Heart right ventricle (tissue), 16 donors: ENCODE measurements at regions not wholly inside any gene's neighbourhood (a gene's known extent, or its start where the extent isn't known, plus 50 kb on each side); places are given as distances from the start of the nearest gene placed in this dataset.

Experiments used
- ATAC-seq, 8 donors: fragments of 200-7000 bp; cut with Tn5 transposase; one replicate each; pipeline ENCODE4 v1.9.1; 2020; ENCODE audit warnings: mild to moderate bottlenecking in 8 of 8, moderate library complexity in 8 of 8, moderate number of reproducible peaks in 1 of 8
- DNase-seq, 2 donors: peaks; one replicate each; pipeline ENCODE4 v3.0.0-alpha.2; 2020
- H3K27ac ChIP-seq, 10 donors: fragments of 200-600 bp; sonication (generic) in 2 of 10; one replicate each; pipeline versions ENCODE4 v1.5.0 to v1.8.0; 2020 to 2022; ENCODE audit warnings: mild to moderate bottlenecking in 3 of 10
- H3K27me3 ChIP-seq, 7 donors: fragments of 200-600 bp; one replicate each; pipeline ENCODE4 v1.8.0; 2021 to 2022; ENCODE audit warnings: mild to moderate bottlenecking in 2 of 7
- H3K36me3 ChIP-seq, 9 donors: fragments of 200-600 bp; sonication (generic) in 1 of 9; one replicate each; pipeline versions ENCODE4 v1.5.0 to v1.8.0; 2020 to 2022; ENCODE audit warnings: mild to moderate bottlenecking in 2 of 9
- H3K4me1 ChIP-seq, 9 donors: fragments of 200-600 bp; sonication (generic) in 1 of 9; one replicate each; pipeline versions ENCODE4 v1.5.0 to v1.8.0; 2020 to 2022; ENCODE audit warnings: mild to moderate bottlenecking in 4 of 9
- H3K4me3 ChIP-seq, 10 donors: fragments of 200-600 bp; sonication (generic) in 2 of 10; one replicate each; pipeline versions ENCODE4 v1.5.0 to v1.8.0; 2020 to 2022; ENCODE audit warnings: mild to moderate bottlenecking in 7 of 10, moderate library complexity in 2 of 10
- H3K9me3 ChIP-seq, 11 donors: fragments of 200-600 bp in 10 of 11; sonication (generic) in 2 of 11; one replicate each; pipeline versions ENCODE4 v1.5.0 to v1.8.0; 2013 to 2022; ENCODE audit warnings: mild to moderate bottlenecking in 2 of 11, control low read depth in 1 of 11, moderate library complexity in 1 of 11
- WGBS, 2 donors: extraction: QIAGEN DNeasy Blood & Tissue Kit; methylation state at CpG; one replicate each; pipeline ENCODE4 v1.1.7; 2013; ENCODE audit warnings: inconsistent platforms in 1 of 2; 5-methylcytosine and 5-hydroxymethylcytosine counted together
- intact Hi-C, 10 donors: fragments of 100-400 bp; cut with DNase I; formaldehyde crosslinking; loops; one replicate each; pipeline versions ENCODE4 v1.11.1 to v1.14.2; 2022
- TF ChIP-seq, protein P1 (sequence below), 9 donors: fragments of 200-600 bp; sonication (generic) in 2 of 9; IDR thresholded peaks; one replicate each; pipeline versions ENCODE4 v1.5.0 to v1.8.0; 2021 to 2022; ENCODE audit warnings: antibody characterized with exemption in 9 of 9, mild to moderate bottlenecking in 5 of 9, moderate library complexity in 1 of 9
- donor health status: Arrhythmogenic right ventricular cardiomyopathy.
- donor health status: ischemic (EF 13 %, LVEDD 7.1; RV severe dilation, severe dysfunction).
- donor health status: healthy with polysubstance abuse.
- donor health status: DM: no; HTN: yes; CAD: no.
- donor health status: DM: no; HTN: no; CAD: no.
- donor health status: ischemic (EF 25% LVEDD 6.9; RV normal size, moderate dysfunction).
- donor health status: ischemic (EF 25% LVEDD 5.7; RV mildly dilated, moderate dysfunction).
- donor health status: healthy.
- donor health status: DM: yes; HTN: yes; CAD: no.
- donor health status: Ischemic cardiomyopathy.
- donor health status: ischemic (EF 35%, LVEDD 5.7; RV mildly dilated, moderate dysfunction).
- donor health status: nonischemic (EF 11% LVEDD 7.7; RV severe dilation, severe dysfunction).
- donor health status: DM: yes; HTN: yes; CAD: no.
- donor health status: PGD.
- donor health status: ischemic (EF 29% LVEDD 5.4; RV normal size, mild dysfunction).
- donor health status: nonischemic (EF 23%, LVEDD 6.1; RV moderate dilation, normal function).

DNA sequence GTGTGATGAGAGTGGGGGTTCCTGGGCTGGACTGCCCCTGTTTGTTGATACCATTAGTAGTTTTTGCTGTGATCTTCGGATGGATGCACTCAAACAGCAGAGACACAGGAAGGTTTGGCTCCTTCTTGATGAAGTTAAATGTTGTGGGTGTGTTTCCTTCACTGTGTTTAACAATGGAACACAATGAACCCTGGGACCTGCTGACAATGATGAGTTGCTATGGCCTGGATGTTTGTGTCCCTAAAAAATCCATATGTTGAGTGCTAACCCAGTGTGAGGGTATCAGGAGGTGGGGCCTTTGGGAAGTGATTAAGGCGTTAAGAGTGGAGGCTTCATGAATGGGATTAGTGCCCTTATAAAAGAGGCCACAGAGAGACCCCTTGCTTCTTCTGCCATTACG, 237.4 kb upstream of the HS6ST1 start:
- Histone ChIP-seq H3K27ac (no peak overlapping the region), H3K27me3 (no peaks in the 10 kb centered on the region), H3K4me3 (no peak overlapping the region), H3K36me3 (no peaks in the 10 kb centered on the region), H3K4me1 (peaks cover 0 to 11% (median 0%) of the 10 kb centered on the region in 9 donors), H3K9me3 (no peaks in the 10 kb centered on the region)
- TF ChIP-seq, protein P1, sequence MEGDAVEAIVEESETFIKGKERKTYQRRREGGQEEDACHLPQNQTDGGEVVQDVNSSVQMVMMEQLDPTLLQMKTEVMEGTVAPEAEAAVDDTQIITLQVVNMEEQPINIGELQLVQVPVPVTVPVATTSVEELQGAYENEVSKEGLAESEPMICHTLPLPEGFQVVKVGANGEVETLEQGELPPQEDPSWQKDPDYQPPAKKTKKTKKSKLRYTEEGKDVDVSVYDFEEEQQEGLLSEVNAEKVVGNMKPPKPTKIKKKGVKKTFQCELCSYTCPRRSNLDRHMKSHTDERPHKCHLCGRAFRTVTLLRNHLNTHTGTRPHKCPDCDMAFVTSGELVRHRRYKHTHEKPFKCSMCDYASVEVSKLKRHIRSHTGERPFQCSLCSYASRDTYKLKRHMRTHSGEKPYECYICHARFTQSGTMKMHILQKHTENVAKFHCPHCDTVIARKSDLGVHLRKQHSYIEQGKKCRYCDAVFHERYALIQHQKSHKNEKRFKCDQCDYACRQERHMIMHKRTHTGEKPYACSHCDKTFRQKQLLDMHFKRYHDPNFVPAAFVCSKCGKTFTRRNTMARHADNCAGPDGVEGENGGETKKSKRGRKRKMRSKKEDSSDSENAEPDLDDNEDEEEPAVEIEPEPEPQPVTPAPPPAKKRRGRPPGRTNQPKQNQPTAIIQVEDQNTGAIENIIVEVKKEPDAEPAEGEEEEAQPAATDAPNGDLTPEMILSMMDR (IDR thresholded peaks at IDR 0.05), result no peak
- DNase-seq (no peak), ATAC-seq (no peak)
- 93 to 95% methylated on average over 3 of the region's 3 CpGs for WGBS, 2 donors
- intact Hi-C loops, result loop anchor here in 1 of 10 donors (10.0 kb wide), 1 partner anchor 231 kb away; no protein-coding TSS in a partner anchor

DNA sequence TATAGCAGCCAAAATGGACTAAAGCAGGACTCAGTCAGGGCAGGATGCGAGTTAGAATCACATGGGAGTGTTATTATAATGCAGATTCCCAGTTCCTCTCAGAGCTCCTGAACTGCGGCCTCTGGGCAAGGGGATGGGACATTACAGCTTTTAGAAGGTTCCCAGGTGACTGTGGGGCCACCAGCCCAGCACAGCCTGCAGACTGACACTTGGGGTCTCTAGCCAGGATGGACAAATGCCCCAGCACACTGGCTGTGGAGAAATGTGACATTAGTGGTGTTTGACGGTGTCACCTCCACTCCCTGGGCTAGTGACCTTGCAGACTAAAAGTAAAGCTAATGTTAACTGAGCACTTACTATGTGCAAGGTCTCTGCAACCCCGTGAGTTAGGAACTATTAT, 238.0 kb upstream of the HS6ST1 start:
- peaks cover 0 to 11% (median 0%) of the 10 kb centered on the region in 9 donors for H3K4me1 ChIP-seq
- TF ChIP-seq, protein P1 (IDR thresholded peaks at IDR 0.05), result no peak
- no peaks in the 10 kb centered on the region for H3K27me3 ChIP-seq
- H3K9me3 ChIP-seq, result no peaks in the 10 kb centered on the region
- ATAC-seq (no peak), DNase-seq (no peak)
- intact Hi-C loops, result loop anchor here in 1 of 10 donors (10.0 kb wide), 1 partner anchor 232 kb away; no protein-coding TSS in a partner anchor
- no peak overlapping the region for H3K4me3 ChIP-seq
- WGBS, 2 donors, result 93 to 96% methylated on average over 4 of the region's 4 CpGs
- no peaks in the 10 kb centered on the region for H3K36me3 ChIP-seq
- H3K27ac ChIP-seq, result no peak overlapping the region

DNA sequence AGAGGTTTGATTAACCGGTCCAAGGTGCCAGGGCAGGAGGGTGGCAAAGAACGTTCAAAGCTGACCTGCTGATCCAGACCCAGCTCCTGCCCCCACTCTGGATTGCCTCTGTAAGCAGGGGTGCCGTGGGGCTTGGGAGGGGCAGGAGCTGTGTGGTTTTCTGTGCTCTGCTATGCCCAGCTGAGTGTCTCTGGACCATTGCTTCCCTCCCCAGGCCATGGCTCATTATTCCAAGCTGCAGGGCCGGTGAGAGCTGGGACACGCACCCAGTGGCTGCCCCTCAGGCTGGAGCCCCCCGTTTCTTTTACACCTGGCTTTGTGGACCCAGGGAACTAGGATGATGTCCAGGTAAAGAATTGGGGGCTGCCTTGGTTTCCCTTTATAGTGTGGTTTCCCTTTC, 238.4 kb upstream of the HS6ST1 start:
- Histone ChIP-seq H3K4me1 (peaks cover 0 to 10% (median 0%) of the 10 kb centered on the region in 9 donors), H3K36me3 (no peaks in the 10 kb centered on the region), H3K9me3 (no peaks in the 10 kb centered on the region), H3K27me3 (no peaks in the 10 kb centered on the region), H3K4me3 (no peak overlapping the region), H3K27ac (peak overlapping the region in 1 of 10 donors; percentile 47)
- WGBS, 2 donors, result 84 to 95% methylated on average over 6 of the region's 6 CpGs
- intact Hi-C loops, result loop anchor here in 1 of 10 donors (10.0 kb wide), 1 partner anchor 232 kb away; no protein-coding TSS in a partner anchor
- no peak for ATAC-seq
- TF ChIP-seq, protein P1 (IDR thresholded peaks at IDR 0.05), result no peak
- DNase-seq, result no peak

DNA sequence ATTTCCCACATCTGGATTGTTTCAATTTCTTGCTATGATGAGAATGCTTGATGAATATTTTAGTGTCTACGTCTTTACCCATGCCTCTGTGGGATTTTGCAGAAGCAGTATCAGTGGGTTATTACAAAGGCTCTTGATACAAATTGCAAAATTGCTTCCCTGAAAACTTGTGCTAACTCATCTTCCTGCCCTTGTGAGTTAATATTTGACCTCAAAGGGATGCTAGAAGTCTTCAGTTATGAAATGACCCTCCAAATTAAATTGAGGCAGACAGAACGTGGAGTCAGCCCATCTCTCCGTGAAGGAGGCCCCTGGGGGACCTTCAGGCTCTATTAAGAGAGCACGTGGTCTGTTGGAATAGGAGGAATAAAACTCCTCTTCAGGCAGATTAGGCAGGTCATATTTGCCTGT, 239.2 kb upstream of the HS6ST1 start:
- no peak for DNase-seq
- TF ChIP-seq, protein P1 (IDR thresholded peaks at IDR 0.05), result no peak

More for the DNA sequence above, 239.2 kb upstream of the HS6ST1 start:
- no peaks in the 10 kb centered on the region for H3K9me3 ChIP-seq
- no peak overlapping the region for H3K4me3 ChIP-seq
- H3K36me3 ChIP-seq, result no peaks in the 10 kb centered on the region
- intact Hi-C loops, result loop anchor here in 1 of 10 donors (10.0 kb wide), 1 partner anchor 233 kb away; no protein-coding TSS in a partner anchor
- peak in 2 of 8 donors; percentile 36 to 65 for ATAC-seq
- no peaks in the 10 kb centered on the region for H3K27me3 ChIP-seq
- peak overlapping the region in 1 of 10 donors; percentile 64 for H3K27ac ChIP-seq
- H3K4me1 ChIP-seq, result peaks cover 0 to 8% (median 2%) of the 10 kb centered on the region in 9 donors
- WGBS, 2 donors, result 60 to 65% methylated on average over 4 of the region's 4 CpGs
